Tibial nerve (tissue), 4 donors: ENCODE measurements at regions not wholly inside any gene's neighbourhood (a gene's known extent, or its start where the extent isn't known, plus 50 kb on each side); places are given as distances from the start of the nearest gene placed in this dataset.

Experiments used
- EP300 ChIP-seq, 2 donors: sonication (generic); formaldehyde crosslinking; IDR thresholded peaks; one replicate each; pipeline ENCODE4 v1.6.1; 2017; ENCODE audit warnings: antibody characterized with exemption in 2 of 2, mild to moderate bottlenecking in 1 of 2
- TF ChIP-seq, protein P1 (sequence below), 5 experiments: fragments of 200-600 bp in 3 of 5; fragments of 450-650 bp in 2 of 5; sonication (generic) in 3 of 5; IDR thresholded peaks; one replicate each; pipeline ENCODE4 v1.5.1; 2016 to 2019; ENCODE audit warnings: antibody characterized with exemption in 5 of 5, mild to moderate bottlenecking in 3 of 5, moderate library complexity in 2 of 5

DNA sequence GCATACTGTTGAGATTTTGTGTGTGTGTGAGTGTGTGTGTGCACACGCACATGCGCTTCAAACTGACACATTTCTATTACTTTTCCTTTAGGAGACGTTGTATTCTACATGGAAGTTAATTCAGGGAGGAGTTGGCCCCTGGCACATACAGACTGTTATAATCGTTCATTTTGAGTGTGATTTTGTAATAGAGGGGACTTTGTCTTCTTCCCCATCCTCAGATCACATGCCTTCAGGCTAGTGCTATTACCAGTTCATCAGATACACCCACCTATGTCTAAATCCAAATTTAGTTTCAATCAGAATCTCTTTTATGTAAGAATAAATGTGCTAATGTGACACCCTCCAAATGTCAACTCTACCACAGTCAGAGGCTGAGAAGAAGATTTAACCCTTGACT lies 90.2 kb downstream of the FBXO4 start:
- TF ChIP-seq, protein P1, sequence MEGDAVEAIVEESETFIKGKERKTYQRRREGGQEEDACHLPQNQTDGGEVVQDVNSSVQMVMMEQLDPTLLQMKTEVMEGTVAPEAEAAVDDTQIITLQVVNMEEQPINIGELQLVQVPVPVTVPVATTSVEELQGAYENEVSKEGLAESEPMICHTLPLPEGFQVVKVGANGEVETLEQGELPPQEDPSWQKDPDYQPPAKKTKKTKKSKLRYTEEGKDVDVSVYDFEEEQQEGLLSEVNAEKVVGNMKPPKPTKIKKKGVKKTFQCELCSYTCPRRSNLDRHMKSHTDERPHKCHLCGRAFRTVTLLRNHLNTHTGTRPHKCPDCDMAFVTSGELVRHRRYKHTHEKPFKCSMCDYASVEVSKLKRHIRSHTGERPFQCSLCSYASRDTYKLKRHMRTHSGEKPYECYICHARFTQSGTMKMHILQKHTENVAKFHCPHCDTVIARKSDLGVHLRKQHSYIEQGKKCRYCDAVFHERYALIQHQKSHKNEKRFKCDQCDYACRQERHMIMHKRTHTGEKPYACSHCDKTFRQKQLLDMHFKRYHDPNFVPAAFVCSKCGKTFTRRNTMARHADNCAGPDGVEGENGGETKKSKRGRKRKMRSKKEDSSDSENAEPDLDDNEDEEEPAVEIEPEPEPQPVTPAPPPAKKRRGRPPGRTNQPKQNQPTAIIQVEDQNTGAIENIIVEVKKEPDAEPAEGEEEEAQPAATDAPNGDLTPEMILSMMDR (IDR thresholded peaks at IDR 0.05): no peak
- no peak for TF ChIP-seq EP300 (IDR thresholded peaks at IDR 0.05)
